K562 (cell line): ENCODE measurements at regions not wholly inside any gene's neighbourhood (a gene's known extent, or its start where the extent isn't known, plus 50 kb on each side); places are given as distances from the start of the nearest gene placed in this dataset.

Source experiments
- CBX3 ChIP-seq, 2 experiments: IDR thresholded peaks; 1 replicate in 1 of 2; 2 replicates in 1 of 2; pipeline ENCODE4 v1.6.1; 2012; ENCODE audit warnings: inconsistent platforms in 2 of 2, low read length in 2 of 2, borderline replicate concordance in 1 of 2, control low read depth in 1 of 2
- HSF4 ChIP-seq: fragments of 250-450 bp; sonication (Bioruptor Pico); IDR thresholded peaks from 2 replicates; pipeline ENCODE4 v2.1.2; 2022; ENCODE audit warnings: mild to moderate bottlenecking, moderate library complexity, borderline replicate concordance
- MXI1 ChIP-seq: IDR thresholded peaks from 2 replicates; pipeline ENCODE4 v1.6.1; 2011; ENCODE audit warnings: low read depth, mild to moderate bottlenecking, improper control_type of control experiment, low read length
- NEUROD1 ChIP-seq: fragments of 150-350 bp; IDR thresholded peaks from 2 replicates; pipeline ENCODE4 v1.6.1; 2014; ENCODE audit warnings: borderline replicate concordance, low read length, low read depth; ENCODE audit not compliant: partially characterized antibody
- PPARD ChIP-seq: fragments of 250-450 bp; sonication (Bioruptor Pico); IDR thresholded peaks from 2 replicates; pipeline ENCODE4 v1.8.0; 2022; ENCODE audit warnings: inconsistent platforms, mild to moderate bottlenecking, moderate library complexity
- TF ChIP-seq, protein P1 (sequence below): sonication (generic); formaldehyde crosslinking; IDR thresholded peaks from 2 replicates; pipeline ENCODE4 v1.8.1; 2023; ENCODE audit warnings: mild to moderate bottlenecking, missing genetic modification reagents
- TF ChIP-seq, protein P2 (sequence below), 2 experiments: fragments of 450-650 bp in 1 of 2; IDR thresholded peaks; 2 replicates each; pipeline ENCODE4 v1.6.1; 2011 to 2017; ENCODE audit warnings: low read depth in 2 of 2, antibody characterized with exemption in 1 of 2, borderline replicate concordance in 1 of 2, low read length in 1 of 2, mild to moderate bottlenecking in 1 of 2, mixed read lengths in 1 of 2; ENCODE audit not compliant: control insufficient read depth in 1 of 2
- TF ChIP-seq, protein P3 (sequence below): IDR thresholded peaks from 3 replicates; pipeline ENCODE4 v1.6.1; 2011; ENCODE audit warnings: borderline replicate concordance, mild to moderate bottlenecking; ENCODE audit not compliant: insufficient read length, insufficient read depth

GRCh38 chr9:1639166-1639565, 376.0 kb upstream of the SMARCA2 start (continued):
- TF ChIP-seq, protein P1, sequence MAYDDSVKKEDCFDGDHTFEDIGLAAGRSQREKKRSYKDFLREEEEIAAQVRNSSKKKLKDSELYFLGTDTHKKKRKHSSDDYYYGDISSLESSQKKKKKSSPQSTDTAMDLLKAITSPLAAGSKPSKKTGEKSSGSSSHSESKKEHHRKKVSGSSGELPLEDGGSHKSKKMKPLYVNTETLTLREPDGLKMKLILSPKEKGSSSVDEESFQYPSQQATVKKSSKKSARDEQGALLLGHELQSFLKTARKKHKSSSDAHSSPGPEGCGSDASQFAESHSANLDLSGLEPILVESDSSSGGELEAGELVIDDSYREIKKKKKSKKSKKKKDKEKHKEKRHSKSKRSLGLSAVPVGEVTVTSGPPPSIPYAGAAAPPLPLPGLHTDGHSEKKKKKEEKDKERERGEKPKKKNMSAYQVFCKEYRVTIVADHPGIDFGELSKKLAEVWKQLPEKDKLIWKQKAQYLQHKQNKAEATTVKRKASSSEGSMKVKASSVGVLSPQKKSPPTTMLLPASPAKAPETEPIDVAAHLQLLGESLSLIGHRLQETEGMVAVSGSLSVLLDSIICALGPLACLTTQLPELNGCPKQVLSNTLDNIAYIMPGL (CRISPR knock-in tag): no peak
- TF ChIP-seq PPARD (no peak), CBX3 (IDR thresholded peaks at IDR 0.05; ENCODE audit: borderline replicate concordance in 1 of 2, low read length in 2 of 2) (no peak), HSF4 (no peak), NEUROD1 (no peak), MXI1 (no peak)
- TF ChIP-seq, protein P2, sequence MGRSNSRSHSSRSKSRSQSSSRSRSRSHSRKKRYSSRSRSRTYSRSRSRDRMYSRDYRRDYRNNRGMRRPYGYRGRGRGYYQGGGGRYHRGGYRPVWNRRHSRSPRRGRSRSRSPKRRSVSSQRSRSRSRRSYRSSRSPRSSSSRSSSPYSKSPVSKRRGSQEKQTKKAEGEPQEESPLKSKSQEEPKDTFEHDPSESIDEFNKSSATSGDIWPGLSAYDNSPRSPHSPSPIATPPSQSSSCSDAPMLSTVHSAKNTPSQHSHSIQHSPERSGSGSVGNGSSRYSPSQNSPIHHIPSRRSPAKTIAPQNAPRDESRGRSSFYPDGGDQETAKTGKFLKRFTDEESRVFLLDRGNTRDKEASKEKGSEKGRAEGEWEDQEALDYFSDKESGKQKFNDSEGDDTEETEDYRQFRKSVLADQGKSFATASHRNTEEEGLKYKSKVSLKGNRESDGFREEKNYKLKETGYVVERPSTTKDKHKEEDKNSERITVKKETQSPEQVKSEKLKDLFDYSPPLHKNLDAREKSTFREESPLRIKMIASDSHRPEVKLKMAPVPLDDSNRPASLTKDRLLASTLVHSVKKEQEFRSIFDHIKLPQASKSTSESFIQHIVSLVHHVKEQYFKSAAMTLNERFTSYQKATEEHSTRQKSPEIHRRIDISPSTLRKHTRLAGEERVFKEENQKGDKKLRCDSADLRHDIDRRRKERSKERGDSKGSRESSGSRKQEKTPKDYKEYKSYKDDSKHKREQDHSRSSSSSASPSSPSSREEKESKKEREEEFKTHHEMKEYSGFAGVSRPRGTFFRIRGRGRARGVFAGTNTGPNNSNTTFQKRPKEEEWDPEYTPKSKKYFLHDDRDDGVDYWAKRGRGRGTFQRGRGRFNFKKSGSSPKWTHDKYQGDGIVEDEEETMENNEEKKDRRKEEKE (IDR thresholded peaks at IDR 0.05; ENCODE audit: borderline replicate concordance in 1 of 2, control insufficient read depth in 1 of 2, low read depth in 2 of 2, low read length in 1 of 2): no peak
- TF ChIP-seq, protein P3, sequence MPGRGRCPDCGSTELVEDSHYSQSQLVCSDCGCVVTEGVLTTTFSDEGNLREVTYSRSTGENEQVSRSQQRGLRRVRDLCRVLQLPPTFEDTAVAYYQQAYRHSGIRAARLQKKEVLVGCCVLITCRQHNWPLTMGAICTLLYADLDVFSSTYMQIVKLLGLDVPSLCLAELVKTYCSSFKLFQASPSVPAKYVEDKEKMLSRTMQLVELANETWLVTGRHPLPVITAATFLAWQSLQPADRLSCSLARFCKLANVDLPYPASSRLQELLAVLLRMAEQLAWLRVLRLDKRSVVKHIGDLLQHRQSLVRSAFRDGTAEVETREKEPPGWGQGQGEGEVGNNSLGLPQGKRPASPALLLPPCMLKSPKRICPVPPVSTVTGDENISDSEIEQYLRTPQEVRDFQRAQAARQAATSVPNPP: no peak
